HG03575 (cell line): ENCODE measurements at regions not wholly inside any gene's neighbourhood (a gene's known extent, or its start where the extent isn't known, plus 50 kb on each side); places are given as distances from the start of the nearest gene placed in this dataset.

Experiments used
- ATAC-seq: cut with Tn5 transposase; IDR thresholded peaks from one replicate; pipeline ENCODE4 v1.9.1; 2021; ENCODE audit not compliant: unreplicated experiment, insufficient number of reproducible peaks, low FRiP score; ENCODE audit errors: extremely low read depth

GRCh38 chr4:111556141-111556781, 589.0 kb upstream of the FAM241A start:
- no peak for ATAC-seq

DNA sequence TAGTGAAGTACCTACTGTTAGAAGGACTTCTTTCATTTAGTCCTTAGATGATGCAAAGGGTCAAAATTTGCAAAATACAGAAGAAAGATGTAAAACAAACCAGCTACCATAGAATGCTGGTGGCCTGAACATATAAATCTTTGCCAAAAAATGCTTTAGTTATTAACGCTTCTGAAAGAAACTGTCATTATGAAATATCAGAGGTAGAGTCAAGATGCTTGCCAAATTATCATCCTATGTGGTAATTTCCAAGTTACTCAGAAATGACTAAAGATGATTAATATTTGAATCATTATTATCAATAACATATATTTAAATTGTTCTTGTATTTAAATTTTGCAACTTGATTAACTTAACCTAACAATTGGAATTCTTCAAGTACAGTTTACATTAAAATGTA, 588.4 kb upstream of the FAM241A start:
- no peak for ATAC-seq

GRCh38 chr4:111562826-111563225, 582.4 kb upstream of the FAM241A start:
- ATAC-seq: no peak

GRCh38 chr4:111572470-111572869, 572.8 kb upstream of the FAM241A start:
- no peak for ATAC-seq

GRCh38 chr4:111573386-111573785, 571.9 kb upstream of the FAM241A start:
- ATAC-seq: no peak

GRCh38 chr4:111579767-111580166, 565.5 kb upstream of the FAM241A start:
- ATAC-seq: no peak

GRCh38 chr4:111595456-111595855, 549.8 kb upstream of the FAM241A start:
- ATAC-seq: no peak

GRCh38 chr4:111596491-111596890, 548.8 kb upstream of the FAM241A start:
- no peak for ATAC-seq

- ATAC-seq: no peak
Measured at GRCh38 chr4:111601671-111602070, 543.6 kb upstream of the FAM241A start.

DNA sequence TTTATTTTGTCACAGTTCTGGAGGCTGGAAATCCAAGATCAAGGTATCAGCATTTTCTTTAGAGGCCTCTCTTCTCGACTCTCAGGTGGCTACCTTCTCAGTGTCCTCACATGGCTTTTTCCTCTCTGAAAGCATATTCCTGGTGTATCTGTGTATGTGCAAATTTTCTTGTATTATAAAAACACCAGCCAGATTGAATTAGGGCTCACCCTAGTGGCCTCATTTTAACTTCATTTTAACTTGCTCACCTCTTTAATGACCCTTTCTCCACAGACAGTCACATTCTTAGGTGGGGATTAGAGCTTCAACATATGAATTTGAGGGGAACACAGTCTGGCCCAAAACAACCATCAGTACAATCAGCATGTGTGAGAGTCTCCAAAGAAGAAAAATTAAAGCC, 542.4 kb upstream of the FAM241A start:
- ATAC-seq: no peak

- no peak for ATAC-seq
Measured at GRCh38 chr4:111605111-111605510, 540.1 kb upstream of the FAM241A start.

GRCh38 chr4:111610681-111611080, 534.6 kb upstream of the FAM241A start:
- ATAC-seq: no peak

DNA sequence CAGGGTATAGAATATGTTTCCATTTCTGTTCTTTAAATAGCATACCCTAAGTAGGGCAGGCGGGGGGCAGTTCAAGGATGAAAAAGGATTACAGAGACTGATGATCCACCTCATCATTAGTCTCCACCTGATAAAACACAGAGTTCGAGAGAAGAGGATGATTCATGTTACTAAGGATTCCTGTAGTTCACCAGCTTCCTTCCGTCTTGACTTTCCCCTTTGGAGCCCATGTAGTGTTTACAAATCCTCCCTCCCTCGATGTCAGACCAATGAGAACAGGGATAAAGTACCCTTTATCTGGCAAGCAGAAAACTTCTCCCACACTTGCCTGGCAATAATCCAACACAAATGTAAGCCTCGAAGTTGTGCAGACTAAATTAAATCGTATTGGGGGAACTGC, 526.3 kb upstream of the FAM241A start:
- no peak for ATAC-seq

DNA sequence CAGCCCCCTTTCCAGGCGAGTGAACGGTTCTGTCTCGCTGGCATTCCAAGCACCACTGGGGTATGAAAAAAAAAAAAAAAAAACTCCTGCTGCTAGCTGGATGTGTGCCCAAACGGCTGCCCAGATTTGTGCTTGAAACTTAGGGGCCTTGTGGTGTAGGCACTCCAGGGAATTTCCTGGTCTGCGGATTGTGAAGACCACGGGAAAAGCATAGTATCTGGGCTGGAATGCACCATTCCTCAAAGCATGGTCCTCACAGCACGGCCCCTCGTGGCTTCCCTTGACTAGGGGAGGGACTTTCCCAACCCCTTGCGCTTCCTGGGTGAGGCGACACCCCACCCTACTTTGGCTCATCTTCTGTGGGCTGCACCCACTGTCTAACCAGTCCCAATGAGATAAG, 516.8 kb upstream of the FAM241A start:
- no peak for ATAC-seq

DNA sequence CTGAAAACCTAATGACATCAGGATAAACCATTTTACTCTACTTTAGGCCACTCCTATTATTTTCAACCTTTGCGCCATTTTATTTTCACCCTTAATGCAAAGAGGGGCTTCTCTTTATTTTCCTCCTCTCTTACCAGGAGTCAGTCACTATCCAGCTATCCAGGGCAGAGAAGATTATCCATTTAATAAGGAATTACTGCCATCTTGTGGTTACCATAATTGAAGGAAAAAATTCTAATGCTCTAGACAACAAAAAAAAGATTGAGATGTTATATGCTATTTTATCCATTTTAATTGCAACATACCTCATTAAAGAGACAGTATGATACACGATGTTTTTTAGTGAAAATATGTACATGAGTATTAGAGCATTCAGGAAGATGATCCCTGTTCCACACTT, 514.5 kb upstream of the FAM241A start:
- ATAC-seq: no peak

DNA sequence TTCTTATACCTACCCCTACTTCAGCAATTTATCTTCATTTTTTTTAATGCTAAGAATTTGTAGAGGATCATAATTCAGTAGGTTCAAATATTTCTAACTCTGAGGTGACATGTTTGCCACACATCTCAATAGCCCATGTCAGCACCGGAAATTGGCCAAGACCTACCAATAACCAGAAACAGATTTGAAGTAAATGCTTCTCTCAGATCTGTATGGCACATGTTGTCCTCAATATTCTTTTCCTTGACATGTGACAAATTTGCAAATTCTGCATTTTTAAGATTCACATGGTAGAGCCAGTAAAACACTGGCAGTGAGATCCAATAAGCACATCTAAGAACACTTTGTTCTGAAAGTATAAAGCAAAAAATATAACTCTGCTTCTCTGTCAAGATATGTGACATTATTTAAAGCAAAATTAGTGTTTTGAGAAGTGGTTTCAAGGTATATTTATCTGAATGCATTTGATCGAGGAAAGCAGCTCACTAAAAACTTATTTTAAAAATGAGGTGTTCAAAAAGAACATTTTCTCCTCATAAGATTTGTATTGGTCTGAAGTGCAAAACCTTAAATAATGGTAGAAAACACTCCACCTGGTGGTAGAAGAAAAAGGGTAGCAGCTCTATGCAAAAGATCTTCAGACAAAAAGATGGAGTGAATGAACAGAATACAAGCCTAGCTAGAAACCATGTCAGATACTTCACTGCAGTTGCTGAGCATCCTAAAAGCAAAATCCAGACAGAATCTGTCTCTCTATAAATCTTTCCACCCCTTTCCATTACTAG, 513.8 kb upstream of the FAM241A start:
- ATAC-seq: no peak

DNA sequence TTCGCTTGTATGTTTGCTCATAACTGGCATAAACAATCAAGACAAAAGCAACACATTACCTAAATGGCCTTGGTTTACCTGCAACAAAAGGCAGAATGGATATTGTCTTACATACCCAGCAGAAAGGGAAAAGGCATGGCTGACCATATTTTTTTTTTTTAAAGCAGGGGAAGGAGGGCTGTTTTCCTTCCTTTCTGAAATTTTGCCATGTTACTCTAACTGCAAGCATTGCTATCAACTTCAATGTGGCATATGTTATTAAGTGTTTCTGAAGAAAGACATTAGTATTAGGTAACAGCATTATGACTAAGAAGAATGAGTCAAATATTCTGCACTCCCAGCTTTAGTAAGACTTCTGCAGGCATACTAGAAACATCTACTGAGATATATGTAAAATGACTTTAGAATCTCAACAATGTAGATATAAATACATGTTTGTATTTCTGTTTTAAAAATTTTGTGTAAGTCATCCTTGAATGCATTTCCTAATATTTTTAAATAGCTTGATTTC, 512.6 kb upstream of the FAM241A start:
- no peak for ATAC-seq

GRCh38 chr4:111633663-111634266, 511.5 kb upstream of the FAM241A start:
- no peak for ATAC-seq

- no peak for ATAC-seq
Measured at GRCh38 chr4:111635646-111636045, 509.6 kb upstream of the FAM241A start.

GRCh38 chr4:111636961-111637585, 508.2 kb upstream of the FAM241A start:
- ATAC-seq: no peak
